GM12891 (cell line): ENCODE measurements at regions not wholly inside any gene's neighbourhood (a gene's known extent, or its start where the extent isn't known, plus 50 kb on each side); places are given as distances from the start of the nearest gene placed in this dataset.

Experiments
- DNase-seq: peaks from one replicate; pipeline ENCODE4 v3.0.0; 2011; ENCODE audit warnings: low spot score; ENCODE audit not compliant: insufficient read length
- FAIRE-seq: peaks from 2 replicates; lab custom pipeline; 2011; peaks lifted over from hg19 to GRCh38; lab: Jason Lieb, UNC
- PAX5 ChIP-seq: IDR thresholded peaks from 2 replicates; pipeline ENCODE4 v1.6.1; 2011; ENCODE audit warnings: low read length, moderate library complexity, mild to moderate bottlenecking; ENCODE audit not compliant: insufficient read depth, severe bottlenecking
- POLR2A ChIP-seq: IDR thresholded peaks from 2 replicates; pipeline ENCODE4 v1.6.1; 2011; ENCODE audit warnings: low read depth, low read length, control low read depth
- POLR2AphosphoS5 ChIP-seq: IDR thresholded peaks from 2 replicates; pipeline ENCODE4 v1.6.1; 2011; ENCODE audit warnings: low read depth, low read length, control low read depth
- POU2F2 ChIP-seq: IDR thresholded peaks from 2 replicates; pipeline ENCODE4 v1.6.1; 2011; ENCODE audit warnings: low read depth, mild to moderate bottlenecking, control low read depth, low read length, moderate library complexity
- SPI1 ChIP-seq: IDR thresholded peaks from 2 replicates; pipeline ENCODE4 v1.6.1; 2011; ENCODE audit warnings: low read depth, low read length, control low read depth
- TAF1 ChIP-seq: IDR thresholded peaks from 2 replicates; pipeline ENCODE4 v1.6.1; 2011; ENCODE audit warnings: low read depth, low read length, control low read depth

GRCh38 chr6:164404812-164405488 lies 904.5 kb downstream of the C6orf118 start:
- no peak for DNase-seq
- FAIRE-seq = no peak
- TF ChIP-seq PAX5 (no peak), POLR2A (no peak), TAF1 (no peak), SPI1 (no peak), POU2F2 (no peak), POLR2AphosphoS5 (no peak)

DNA sequence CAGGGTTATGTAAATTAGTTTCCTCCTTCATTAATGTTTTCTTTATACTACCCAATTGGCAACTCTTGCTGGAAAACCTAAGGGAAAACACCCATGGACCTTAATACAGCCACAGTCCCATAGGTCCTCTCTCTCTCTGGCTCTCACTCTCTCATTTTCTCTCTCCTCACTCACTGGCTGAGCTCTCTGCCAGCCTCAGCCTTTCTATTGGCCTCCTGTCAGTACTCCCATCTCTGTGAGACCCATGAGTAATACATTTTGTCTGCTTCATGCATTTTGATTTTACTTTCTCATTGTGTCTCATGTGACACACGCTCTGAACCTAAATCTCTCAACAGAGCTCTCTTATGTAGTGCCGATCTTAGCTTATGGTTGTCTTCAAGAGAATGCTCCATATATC lies 907.5 kb downstream of the C6orf118 start:
- FAIRE-seq = no peak
- TF ChIP-seq POLR2A = no peak
- no peak for TF ChIP-seq TAF1
- no peak for TF ChIP-seq POLR2AphosphoS5
- no peak for TF ChIP-seq SPI1
- no peak for TF ChIP-seq POU2F2
- no peak for TF ChIP-seq PAX5

GRCh38 chr6:164398647-164399046 lies 910.8 kb downstream of the C6orf118 start:
- no peak for TF ChIP-seq POLR2AphosphoS5
- TF ChIP-seq PAX5 = no peak
- TF ChIP-seq SPI1 = no peak
- no peak for TF ChIP-seq POU2F2
- TF ChIP-seq POLR2A = no peak
- no peak for TF ChIP-seq TAF1
- no peak for DNase-seq
- no peak for FAIRE-seq

More for the DNA sequence above, 907.5 kb downstream of the C6orf118 start:
- DNase-seq = no peak

- DNase-seq (no peak), FAIRE-seq (no peak)
- TF ChIP-seq SPI1 (peak; percentile 47; the same call in 1 of the 2 replicates), POU2F2 (no peak)
Observed at GRCh38 chr6:164396071-164397047, 913.0 kb downstream of the C6orf118 start.

DNA sequence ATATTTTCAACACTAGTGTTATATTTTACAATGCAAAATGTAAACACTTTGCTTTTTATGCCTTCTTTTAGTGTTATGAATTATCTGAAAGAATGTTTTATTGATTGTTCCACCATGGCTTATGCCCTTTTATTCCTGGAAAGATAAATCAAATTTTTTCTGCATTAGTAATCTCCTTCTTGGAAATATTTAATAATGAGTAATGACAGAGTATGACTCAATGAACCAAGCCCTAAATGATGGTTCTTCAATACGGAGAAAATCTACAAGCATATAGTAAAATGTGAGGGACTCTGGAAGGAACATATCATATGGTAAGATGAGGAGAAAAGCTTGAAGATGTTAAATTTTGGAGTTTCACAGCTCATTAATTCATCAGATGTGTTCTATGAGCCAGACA lies 929.6 kb downstream of the C6orf118 start:
- DNase-seq = no peak
- FAIRE-seq = no peak
- TF ChIP-seq POLR2A = no peak
- no peak for TF ChIP-seq PAX5
- TF ChIP-seq POU2F2 = no peak
- no peak for TF ChIP-seq POLR2AphosphoS5
- TF ChIP-seq TAF1 = no peak

DNA sequence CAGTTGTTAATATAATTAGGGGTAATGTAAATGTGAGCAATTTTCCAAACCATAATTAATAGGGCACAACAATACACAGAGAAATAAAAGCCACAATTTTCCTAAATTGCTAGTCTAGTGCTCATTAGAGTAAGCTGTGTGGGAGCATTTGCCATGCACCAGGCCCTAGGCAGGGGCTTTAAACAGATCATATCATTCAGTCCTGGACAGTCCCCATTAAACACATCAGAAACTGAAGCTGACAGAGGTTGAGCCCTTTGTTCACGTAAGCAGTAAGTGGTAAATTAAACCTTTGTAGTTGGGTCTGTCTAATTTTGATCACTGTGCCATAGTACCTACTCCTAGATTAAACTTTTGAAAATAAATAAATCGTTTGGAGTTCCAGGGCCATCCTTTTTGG lies 931.1 kb downstream of the C6orf118 start:
- TF ChIP-seq POLR2AphosphoS5 (no peak), SPI1 (no peak), TAF1 (no peak), POU2F2 (no peak), PAX5 (no peak), POLR2A (no peak)
- FAIRE-seq (no peak), DNase-seq (no peak)

DNA sequence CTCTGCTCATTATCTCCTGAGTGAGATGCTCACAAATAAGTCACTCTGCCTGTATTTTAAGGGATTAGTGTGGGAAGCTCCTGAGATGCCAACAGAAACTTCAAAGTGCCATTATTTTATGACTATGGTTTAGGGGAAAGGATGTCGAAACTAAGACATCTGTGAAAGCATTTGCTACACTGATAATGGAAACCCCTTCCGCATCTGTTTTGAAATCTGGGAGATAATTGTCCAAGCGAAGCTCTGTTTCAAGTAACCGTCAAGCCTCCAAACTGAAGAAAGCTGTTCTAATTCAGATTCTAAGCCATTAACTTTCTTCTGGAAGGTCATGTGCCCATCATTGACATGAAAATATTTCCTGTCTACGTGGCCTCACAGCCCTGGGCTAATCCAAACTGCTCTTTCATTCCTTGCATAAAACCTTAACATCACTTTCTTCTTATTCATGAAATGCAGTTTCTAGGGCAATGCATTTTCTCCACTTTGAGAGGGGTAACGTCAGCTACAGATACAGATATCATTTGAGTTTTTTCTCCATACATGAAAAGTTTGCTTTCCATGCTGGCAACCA lies 932.0 kb downstream of the C6orf118 start:
- no peak for DNase-seq
- no peak for FAIRE-seq
- TF ChIP-seq SPI1 (no peak), POLR2AphosphoS5 (no peak), TAF1 (no peak), POU2F2 (no peak), PAX5 (no peak), POLR2A (no peak)

GRCh38 chr6:164370773-164371172 lies 938.6 kb downstream of the C6orf118 start:
- FAIRE-seq (no peak), DNase-seq (no peak)
- TF ChIP-seq POLR2A (no peak), POLR2AphosphoS5 (no peak), PAX5 (no peak), SPI1 (no peak), TAF1 (no peak), POU2F2 (no peak)

- FAIRE-seq = no peak
- no peak for DNase-seq
- no peak for TF ChIP-seq PAX5
Observed at GRCh38 chr6:164359441-164359840, 944.9 kb downstream of the QKI start.
